Calu3 (cell line): ENCODE measurements at regions not wholly inside any gene's neighbourhood (a gene's known extent, or its start where the extent isn't known, plus 50 kb on each side); places are given as distances from the start of the nearest gene placed in this dataset.

Experiments
- BruUV-seq: library from RNA; stranded (reverse); fragments of 400-500 nt; replicated peaks from 2 replicates; lab custom pipeline; 2021; lab: Mats Ljungman, UMichigan
- CTCF ChIA-PET: fragments of 300-600 bp; sonication (Branson Sonifier 250); formaldehyde crosslinking; loops from one replicate; lab custom pipeline; 2022; ENCODE audit warnings: antibody characterized with exemption; lab: Charles Lee
- DNase-seq: peaks from one replicate; pipeline ENCODE4 v3.0.0; 2022
- H3K27ac Mint-ChIP-seq: one replicate; pipeline ENCODE4 v1.8.0; 2022; ENCODE audit warnings: mixed read lengths; ENCODE audit not compliant: unreplicated experiment
- H3K27me3 Mint-ChIP-seq: one replicate; pipeline ENCODE4 v1.8.0; 2022; ENCODE audit warnings: mixed read lengths; ENCODE audit not compliant: unreplicated experiment
- H3K36me3 Mint-ChIP-seq: one replicate; pipeline ENCODE4 v1.8.0; 2022; ENCODE audit warnings: mild to moderate bottlenecking, moderate library complexity, mixed read lengths; ENCODE audit not compliant: insufficient read depth, unreplicated experiment
- H3K4me1 Mint-ChIP-seq: one replicate; pipeline ENCODE4 v1.8.0; 2022; ENCODE audit warnings: mild to moderate bottlenecking, low read depth, mixed read lengths; ENCODE audit not compliant: unreplicated experiment
- H3K4me3 Mint-ChIP-seq: one replicate; pipeline ENCODE4 v1.8.0; 2022; ENCODE audit warnings: mild to moderate bottlenecking, low read depth, moderate library complexity, mixed read lengths; ENCODE audit not compliant: unreplicated experiment
- H3K9me3 Mint-ChIP-seq: one replicate; pipeline ENCODE4 v1.8.0; 2022; ENCODE audit warnings: low read depth, mixed read lengths; ENCODE audit not compliant: unreplicated experiment
- intact Hi-C: fragments of 100-400 bp; cut with micrococcal nuclease; formaldehyde crosslinking; loops from one replicate; pipeline ENCODE4 v1.10.0; 2022; ENCODE audit not compliant: unreplicated experiment
- TF ChIP-seq, protein P1 (sequence below): fragments of 200-600 bp; IDR thresholded peaks from one replicate; pipeline ENCODE4 v1.8.0; 2022; ENCODE audit warnings: antibody characterized with exemption; ENCODE audit not compliant: unreplicated experiment

GRCh38 chr15:99914723-99915122, 181.5 kb upstream of the LYSMD4 start:
- CTCF ChIA-PET = interaction anchor here (0.6 to 0.7 kb wide), 2 partner anchors 163 to 892 kb away, joined by 3 read pairs; no protein-coding TSS in a partner anchor
- BruUV-seq = no TSS peak
- H3K36me3 Mint-ChIP-seq = no peaks in the 10 kb centered on the region

GRCh38 chr15:99911816-99912215, 178.6 kb upstream of the LYSMD4 start:
- intact Hi-C loops = no loop called here
- H3K27me3 Mint-ChIP-seq = no peaks in the 10 kb centered on the region
- no peaks in the 10 kb centered on the region for H3K4me1 Mint-ChIP-seq
- DNase-seq = no peak
- CTCF ChIA-PET = no interaction called here
- no peak overlapping the region for H3K4me3 Mint-ChIP-seq
- TF ChIP-seq, protein P1, sequence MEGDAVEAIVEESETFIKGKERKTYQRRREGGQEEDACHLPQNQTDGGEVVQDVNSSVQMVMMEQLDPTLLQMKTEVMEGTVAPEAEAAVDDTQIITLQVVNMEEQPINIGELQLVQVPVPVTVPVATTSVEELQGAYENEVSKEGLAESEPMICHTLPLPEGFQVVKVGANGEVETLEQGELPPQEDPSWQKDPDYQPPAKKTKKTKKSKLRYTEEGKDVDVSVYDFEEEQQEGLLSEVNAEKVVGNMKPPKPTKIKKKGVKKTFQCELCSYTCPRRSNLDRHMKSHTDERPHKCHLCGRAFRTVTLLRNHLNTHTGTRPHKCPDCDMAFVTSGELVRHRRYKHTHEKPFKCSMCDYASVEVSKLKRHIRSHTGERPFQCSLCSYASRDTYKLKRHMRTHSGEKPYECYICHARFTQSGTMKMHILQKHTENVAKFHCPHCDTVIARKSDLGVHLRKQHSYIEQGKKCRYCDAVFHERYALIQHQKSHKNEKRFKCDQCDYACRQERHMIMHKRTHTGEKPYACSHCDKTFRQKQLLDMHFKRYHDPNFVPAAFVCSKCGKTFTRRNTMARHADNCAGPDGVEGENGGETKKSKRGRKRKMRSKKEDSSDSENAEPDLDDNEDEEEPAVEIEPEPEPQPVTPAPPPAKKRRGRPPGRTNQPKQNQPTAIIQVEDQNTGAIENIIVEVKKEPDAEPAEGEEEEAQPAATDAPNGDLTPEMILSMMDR = no peak
- no TSS peak for BruUV-seq
- H3K27ac Mint-ChIP-seq = no peak overlapping the region
- no peaks in the 10 kb centered on the region for H3K36me3 Mint-ChIP-seq
- peaks cover 4% of the 10 kb centered on the region for H3K9me3 Mint-ChIP-seq

More at GRCh38 chr15:99914723-99915122, 181.5 kb upstream of the LYSMD4 start:
- Mint-ChIP-seq H3K4me3 (no peak overlapping the region), H3K4me1 (no peaks in the 10 kb centered on the region), H3K27me3 (peaks cover 9% of the 10 kb centered on the region), H3K9me3 (peaks cover 5% of the 10 kb centered on the region), H3K27ac (no peak overlapping the region)
- DNase-seq = no peak
- TF ChIP-seq, protein P1 = no peak
- intact Hi-C loops = no loop called here

DNA sequence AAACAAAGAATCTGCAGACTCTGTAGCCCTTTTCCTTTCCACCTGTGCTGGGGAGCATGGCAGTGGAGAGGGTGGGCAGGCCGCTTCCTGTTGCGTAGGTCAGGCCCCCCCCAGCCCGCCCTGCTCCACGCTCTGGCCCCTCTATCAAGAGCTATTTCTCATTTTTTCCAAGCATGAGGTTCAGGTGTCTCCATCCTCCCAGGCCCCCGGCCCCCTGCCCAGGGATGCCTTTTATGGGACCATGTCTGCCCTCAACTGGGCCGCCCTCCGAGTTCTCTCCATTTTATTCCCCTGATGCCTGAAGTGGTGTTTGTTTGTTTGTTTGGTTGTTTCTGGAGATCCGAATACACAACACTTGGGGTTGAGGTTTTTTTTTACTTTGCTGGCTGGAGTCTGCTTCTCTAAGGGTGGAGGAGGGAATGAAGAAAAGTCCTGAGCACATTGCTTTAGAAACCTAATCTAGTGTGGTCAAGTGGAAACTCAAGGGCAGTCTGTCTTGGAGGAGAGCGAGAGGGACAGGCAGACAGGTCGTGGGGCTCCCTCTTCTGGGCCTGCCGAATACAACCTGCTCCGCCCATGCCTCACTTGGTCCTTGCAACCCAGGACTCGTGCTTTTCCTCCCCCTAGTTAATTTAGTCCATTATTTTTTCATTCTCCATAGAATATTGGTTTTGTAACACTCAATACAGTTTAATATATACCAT, 176.5 kb upstream of the LYSMD4 start:
- intact Hi-C loops = no loop called here
- CTCF ChIA-PET = no interaction called here
- no peaks in the 10 kb centered on the region for H3K4me1 Mint-ChIP-seq

GRCh38 chr15:99907698-99908097, 174.5 kb upstream of the LYSMD4 start:
- no peak for DNase-seq
- H3K27ac Mint-ChIP-seq = no peak overlapping the region
- BruUV-seq = no TSS peak
- H3K4me1 Mint-ChIP-seq = no peaks in the 10 kb centered on the region
- intact Hi-C loops = no loop called here
- H3K9me3 Mint-ChIP-seq = peaks cover 4% of the 10 kb centered on the region
- no peak overlapping the region for H3K4me3 Mint-ChIP-seq
- TF ChIP-seq, protein P1 = no peak
- CTCF ChIA-PET = no interaction called here
- H3K36me3 Mint-ChIP-seq = no peaks in the 10 kb centered on the region
- H3K27me3 Mint-ChIP-seq = no peaks in the 10 kb centered on the region

More for the DNA sequence above, 176.5 kb upstream of the LYSMD4 start:
- no peaks in the 10 kb centered on the region for H3K27me3 Mint-ChIP-seq
- DNase-seq = no peak
- H3K36me3 Mint-ChIP-seq = no peaks in the 10 kb centered on the region
- TF ChIP-seq, protein P1 = no peak
- H3K9me3 Mint-ChIP-seq = peaks cover 4% of the 10 kb centered on the region
- H3K4me3 Mint-ChIP-seq = no peak overlapping the region
- no peak overlapping the region for H3K27ac Mint-ChIP-seq
- BruUV-seq = no TSS peak
